ENCODE measurements at regions not wholly inside any gene's neighbourhood (a gene's known extent, or its start where the extent isn't known, plus 50 kb on each side); places are given as distances from the start of the nearest gene placed in this dataset.

GRCh38 chr11:15625691-15626090, 511.0 kb downstream of the INSC start:
- no peak for DNase-seq

- no peak for DNase-seq
Observed at GRCh38 chr11:15627560-15627959, 512.8 kb downstream of the INSC start.

GRCh38 chr11:15629690-15630321, 515.1 kb downstream of the INSC start:
- peak; percentile 28 to 33 for DNase-seq

GRCh38 chr11:15630896-15631295, 516.2 kb downstream of the INSC start:
- DNase-seq, result no peak

- no peak for DNase-seq
Observed at GRCh38 chr11:15635521-15635920, 520.8 kb downstream of the INSC start.

- DNase-seq, result peak; percentile 61 to 72
Observed at GRCh38 chr11:15636521-15637089, 521.9 kb downstream of the INSC start.

GRCh38 chr11:15638386-15638787, 523.7 kb downstream of the INSC start:
- peak; percentile 60 to 62 for DNase-seq

GRCh38 chr11:15640318-15640717, 525.6 kb downstream of the INSC start:
- no peak for DNase-seq

- DNase-seq, result no peak
Observed at GRCh38 chr11:15641271-15642045, 526.7 kb downstream of the INSC start.

GRCh38 chr11:15645201-15645600, 530.5 kb downstream of the INSC start:
- no peak for DNase-seq

- no peak for DNase-seq
Observed at GRCh38 chr11:15649371-15650104, 534.8 kb downstream of the INSC start.

- peak; percentile 82 to 85 for DNase-seq
Observed at GRCh38 chr11:15650105-15650938, 535.6 kb downstream of the INSC start.

- DNase-seq, result no peak
Observed at GRCh38 chr11:15651033-15651432, 536.3 kb downstream of the INSC start.

GRCh38 chr11:15651816-15652215, 537.1 kb downstream of the INSC start:
- DNase-seq, result no peak

- no peak for DNase-seq
Observed at GRCh38 chr11:15653191-15653710, 538.5 kb downstream of the INSC start.

GRCh38 chr11:15654451-15654850, 539.7 kb downstream of the INSC start:
- DNase-seq, result no peak

- DNase-seq, result no peak
Observed at GRCh38 chr11:15655552-15655951, 540.8 kb downstream of the INSC start.

GRCh38 chr11:15657264-15657663, 542.5 kb downstream of the INSC start:
- DNase-seq, result no peak

- DNase-seq, result no peak
Observed at GRCh38 chr11:15660496-15660895, 545.8 kb downstream of the INSC start.

- DNase-seq, result no peak
Observed at GRCh38 chr11:15662285-15662684, 547.6 kb downstream of the INSC start.

GRCh38 chr11:15663777-15664218, 549.1 kb downstream of the INSC start:
- no peak for DNase-seq

GRCh38 chr11:15665368-15665871, 550.7 kb downstream of the INSC start:
- no peak for DNase-seq
